ENCODE measurements at regions not wholly inside any gene's neighbourhood (a gene's known extent, or its start where the extent isn't known, plus 50 kb on each side); places are given as distances from the start of the nearest gene placed in this dataset.
A peak's percentile ranks its signal among the peaks of the same experiment; 100 is the strongest.

GRCh38 chr5:163968651-163969050, 463.2 kb downstream of the MAT2B start:
- H2BK120ac ChIP-seq (ENCODE audit: insufficient read depth, low read length, poor library complexity) = no peak overlapping the region
- H4K12ac ChIP-seq (ENCODE audit: low read depth, low read length) = no peak overlapping the region
- no peak overlapping the region for H3K4me3 ChIP-seq (ENCODE audit: low read depth, low read length)
- no peak overlapping the region for H3K18ac ChIP-seq (ENCODE audit: low read length)
- no peaks in the 10 kb centered on the region for H3K79me1 ChIP-seq (ENCODE audit: low read length)
- no peak overlapping the region for H4K8ac ChIP-seq (ENCODE audit: low read depth, low read length)
- H3K14ac ChIP-seq (ENCODE audit: low read length) = no peak overlapping the region
- no peak overlapping the region for H2BK12ac ChIP-seq (ENCODE audit: low read length)
- H2BK5ac ChIP-seq (ENCODE audit: low read depth, low read length, poor library complexity) = no peak overlapping the region
- no peak for DNase-seq
- no peak overlapping the region for H3K23ac ChIP-seq (ENCODE audit: low read length)
- H3K79me2 ChIP-seq (ENCODE audit: control insufficient read depth, insufficient read depth, low read length, poor library complexity) = no peaks in the 10 kb centered on the region
- H4K91ac ChIP-seq (ENCODE audit: low read depth, low read length) = no peak overlapping the region
- no peaks in the 10 kb centered on the region for H3K9me3 ChIP-seq (ENCODE audit: insufficient read depth, low read depth, low read length)
- WGBS (ENCODE audit: extremely low coverage, insufficient coverage, insufficient read length) = no CpG with 5 or more reads among the region's 2 CpGs
- no peak overlapping the region for H3K4ac ChIP-seq (ENCODE audit: low read depth, low read length)
- H2AK5ac ChIP-seq (ENCODE audit: low read length) = no peak overlapping the region
- no peaks in the 10 kb centered on the region for H3K27me3 ChIP-seq (ENCODE audit: insufficient read depth, low read length)
- H3K9ac ChIP-seq (ENCODE audit: low read length) = no peak overlapping the region
- no peak overlapping the region for H3K4me2 ChIP-seq (ENCODE audit: low read length)
- no peak overlapping the region for H2AFZ ChIP-seq (ENCODE audit: insufficient read depth, low read length, poor library complexity)
- no peaks in the 10 kb centered on the region for H3K4me1 ChIP-seq (ENCODE audit: control insufficient read depth in 1 of 2, insufficient read depth in 2 of 2, low read length in 2 of 2)
- H3K27ac ChIP-seq (ENCODE audit: low read depth, low read length) = no peak overlapping the region
- H3K36me3 ChIP-seq (ENCODE audit: control insufficient read depth in 1 of 2, insufficient read depth in 2 of 2, low read length in 2 of 2) = no peaks in the 10 kb centered on the region

GRCh38 chr5:163976696-163977095, 471.3 kb downstream of the MAT2B start:
- Histone ChIP-seq H3K79me1 (ENCODE audit: low read length) (no peaks in the 10 kb centered on the region), H3K9ac (ENCODE audit: low read length) (no peak overlapping the region), H3K4me3 (ENCODE audit: low read depth, low read length) (no peak overlapping the region), H3K9me3 (ENCODE audit: insufficient read depth, low read depth, low read length) (no peaks in the 10 kb centered on the region), H2AK5ac (ENCODE audit: low read length) (no peak overlapping the region), H2AFZ (ENCODE audit: insufficient read depth, low read length, poor library complexity) (no peak overlapping the region), H3K27ac (ENCODE audit: low read depth, low read length) (no peak overlapping the region), H3K36me3 (ENCODE audit: control insufficient read depth in 1 of 2, insufficient read depth in 2 of 2, low read length in 2 of 2) (no peaks in the 10 kb centered on the region), H3K27me3 (ENCODE audit: insufficient read depth, low read length) (no peaks in the 10 kb centered on the region), H3K4me2 (ENCODE audit: low read length) (no peak overlapping the region), H2BK120ac (ENCODE audit: insufficient read depth, low read length, poor library complexity) (no peak overlapping the region), H3K23ac (ENCODE audit: low read length) (no peak overlapping the region), H4K8ac (ENCODE audit: low read depth, low read length) (no peak overlapping the region), H3K14ac (ENCODE audit: low read length) (no peak overlapping the region), H2BK12ac (ENCODE audit: low read length) (no peak overlapping the region), H3K79me2 (ENCODE audit: control insufficient read depth, insufficient read depth, low read length, poor library complexity) (no peaks in the 10 kb centered on the region), H3K4me1 (ENCODE audit: control insufficient read depth in 1 of 2, insufficient read depth in 2 of 2, low read length in 2 of 2) (no peaks in the 10 kb centered on the region), H2BK5ac (ENCODE audit: low read depth, low read length, poor library complexity) (no peak overlapping the region), H4K12ac (ENCODE audit: low read depth, low read length) (no peak overlapping the region), H3K18ac (ENCODE audit: low read length) (no peak overlapping the region), H4K91ac (ENCODE audit: low read depth, low read length) (no peak overlapping the region), H3K4ac (ENCODE audit: low read depth, low read length) (no peak overlapping the region)
- no peak for DNase-seq
- WGBS (ENCODE audit: extremely low coverage, insufficient coverage, insufficient read length) = no CpG with 5 or more reads among the region's 3 CpGs

GRCh38 chr5:163978897-163979296, 473.5 kb downstream of the MAT2B start:
- H3K27me3 ChIP-seq (ENCODE audit: insufficient read depth, low read length) = no peaks in the 10 kb centered on the region
- no peak overlapping the region for H3K18ac ChIP-seq (ENCODE audit: low read length)
- WGBS (ENCODE audit: extremely low coverage, insufficient coverage, insufficient read length) = no CpG with 5 or more reads among the region's 5 CpGs
- no peak overlapping the region for H2BK5ac ChIP-seq (ENCODE audit: low read depth, low read length, poor library complexity)
- no peaks in the 10 kb centered on the region for H3K79me1 ChIP-seq (ENCODE audit: low read length)
- H3K23ac ChIP-seq (ENCODE audit: low read length) = no peak overlapping the region
- peak overlapping the region; percentile 54 for H4K12ac ChIP-seq (ENCODE audit: low read depth, low read length)
- H3K4me1 ChIP-seq (ENCODE audit: control insufficient read depth in 1 of 2, insufficient read depth in 2 of 2, low read length in 2 of 2) = no peaks in the 10 kb centered on the region
- no peak overlapping the region for H3K4ac ChIP-seq (ENCODE audit: low read depth, low read length)
- no peaks in the 10 kb centered on the region for H3K36me3 ChIP-seq (ENCODE audit: control insufficient read depth in 1 of 2, insufficient read depth in 2 of 2, low read length in 2 of 2)
- no peaks in the 10 kb centered on the region for H3K9me3 ChIP-seq (ENCODE audit: insufficient read depth, low read depth, low read length)
- DNase-seq = no peak
- H3K4me3 ChIP-seq (ENCODE audit: low read depth, low read length) = no peak overlapping the region
- no peak overlapping the region for H3K9ac ChIP-seq (ENCODE audit: low read length)
- no peak overlapping the region for H2AK5ac ChIP-seq (ENCODE audit: low read length)
- no peak overlapping the region for H4K8ac ChIP-seq (ENCODE audit: low read depth, low read length)
- H2BK12ac ChIP-seq (ENCODE audit: low read length) = no peak overlapping the region
- no peak overlapping the region for H3K27ac ChIP-seq (ENCODE audit: low read depth, low read length)
- H3K14ac ChIP-seq (ENCODE audit: low read length) = no peak overlapping the region
- no peaks in the 10 kb centered on the region for H3K79me2 ChIP-seq (ENCODE audit: control insufficient read depth, insufficient read depth, low read length, poor library complexity)
- no peak overlapping the region for H2AFZ ChIP-seq (ENCODE audit: insufficient read depth, low read length, poor library complexity)
- H4K91ac ChIP-seq (ENCODE audit: low read depth, low read length) = no peak overlapping the region
- no peak overlapping the region for H3K4me2 ChIP-seq (ENCODE audit: low read length)
- H2BK120ac ChIP-seq (ENCODE audit: insufficient read depth, low read length, poor library complexity) = no peak overlapping the region

GRCh38 chr5:163988566-163988965, 483.1 kb downstream of the MAT2B start:
- H2AFZ ChIP-seq (ENCODE audit: insufficient read depth, low read length, poor library complexity) = no peak overlapping the region
- H3K27me3 ChIP-seq (ENCODE audit: insufficient read depth, low read length) = no peaks in the 10 kb centered on the region
- no peak overlapping the region for H3K27ac ChIP-seq (ENCODE audit: low read depth, low read length)
- peaks cover 5% of the 10 kb centered on the region in 2 experiments for H3K4me1 ChIP-seq (ENCODE audit: control insufficient read depth in 1 of 2, insufficient read depth in 2 of 2, low read length in 2 of 2)
- H3K23ac ChIP-seq (ENCODE audit: low read length) = no peak overlapping the region
- H3K18ac ChIP-seq (ENCODE audit: low read length) = no peak overlapping the region
- H2BK12ac ChIP-seq (ENCODE audit: low read length) = no peak overlapping the region
- no peak overlapping the region for H3K4me3 ChIP-seq (ENCODE audit: low read depth, low read length)
- H2AK5ac ChIP-seq (ENCODE audit: low read length) = no peak overlapping the region
- H3K36me3 ChIP-seq (ENCODE audit: control insufficient read depth in 1 of 2, insufficient read depth in 2 of 2, low read length in 2 of 2) = no peaks in the 10 kb centered on the region
- no peak overlapping the region for H3K4me2 ChIP-seq (ENCODE audit: low read length)
- no peak overlapping the region for H3K9ac ChIP-seq (ENCODE audit: low read length)
- H3K9me3 ChIP-seq (ENCODE audit: insufficient read depth, low read depth, low read length) = no peaks in the 10 kb centered on the region
- no peak overlapping the region for H4K8ac ChIP-seq (ENCODE audit: low read depth, low read length)
- no peak for DNase-seq
- no peaks in the 10 kb centered on the region for H3K79me2 ChIP-seq (ENCODE audit: control insufficient read depth, insufficient read depth, low read length, poor library complexity)
- WGBS (ENCODE audit: extremely low coverage, insufficient coverage, insufficient read length) = no CpG with 5 or more reads among the region's 4 CpGs
- H4K91ac ChIP-seq (ENCODE audit: low read depth, low read length) = no peak overlapping the region
- no peaks in the 10 kb centered on the region for H3K79me1 ChIP-seq (ENCODE audit: low read length)
- no peak overlapping the region for H2BK120ac ChIP-seq (ENCODE audit: insufficient read depth, low read length, poor library complexity)
- no peak overlapping the region for H3K4ac ChIP-seq (ENCODE audit: low read depth, low read length)
- H4K12ac ChIP-seq (ENCODE audit: low read depth, low read length) = no peak overlapping the region
- no peak overlapping the region for H3K14ac ChIP-seq (ENCODE audit: low read length)
- H2BK5ac ChIP-seq (ENCODE audit: low read depth, low read length, poor library complexity) = no peak overlapping the region

All from trophoblast cell (in vitro differentiated cells and primary cell).